ENCODE measurements at regions not wholly inside any gene's neighbourhood (a gene's known extent, or its start where the extent isn't known, plus 50 kb on each side); places are given as distances from the start of the nearest gene placed in this dataset.
A peak's percentile ranks its signal among the peaks of the same experiment; 100 is the strongest.

DNA sequence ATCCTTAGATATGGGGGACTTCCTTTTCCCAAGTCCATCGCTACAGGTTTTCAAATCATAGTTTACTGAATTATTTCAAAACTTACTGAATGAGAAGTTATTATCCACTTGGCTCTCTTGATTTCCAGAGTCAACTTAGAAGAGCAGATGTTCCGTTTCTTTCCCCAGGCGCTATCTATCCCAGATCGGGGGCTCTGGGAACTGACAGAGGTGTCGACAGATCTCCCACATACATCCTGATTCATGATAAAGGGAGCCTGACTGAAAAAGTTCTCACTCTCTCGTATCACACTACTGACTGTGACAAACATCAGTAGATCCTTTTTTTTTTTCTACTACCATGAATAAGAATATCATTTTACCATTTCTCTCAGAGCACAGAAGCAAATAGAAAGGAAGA, 654.8 kb downstream of the RNF144B start:
- no peak for TF ChIP-seq POLR2A (IDR thresholded peaks at IDR 0.05; ENCODE audit: low read length)
- no peak for TF ChIP-seq GATA1 (IDR thresholded peaks at IDR 0.05; ENCODE audit: low read depth, low read length)
- no peak for DNase-seq

- TF ChIP-seq GATA1 (IDR thresholded peaks at IDR 0.05; ENCODE audit: low read depth, low read length) (no peak), POLR2A (IDR thresholded peaks at IDR 0.05; ENCODE audit: low read length) (no peak)
- DNase-seq: no peak
These were observed 655.3 kb downstream of the RNF144B start for GRCh38 chr6:19042420-19042819.

DNA sequence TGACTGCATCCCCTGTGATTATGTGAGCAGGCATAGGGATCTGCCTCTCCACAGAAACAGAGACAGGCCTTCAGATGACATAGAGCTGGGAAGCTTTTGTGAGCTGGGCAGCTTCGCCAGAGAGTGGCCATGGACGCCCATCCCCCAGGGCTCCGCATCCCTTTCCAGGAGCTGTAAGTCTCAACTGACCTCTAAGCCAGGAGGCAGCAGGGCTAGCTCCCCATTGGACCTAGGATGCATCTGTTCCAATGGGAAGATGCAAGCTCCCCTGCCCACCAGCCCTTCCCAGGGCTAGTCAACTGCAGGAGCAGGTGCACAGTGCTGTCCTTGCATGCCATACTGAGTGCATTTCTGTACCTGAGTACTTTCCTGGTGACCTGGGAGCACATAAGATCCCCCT, 663.6 kb downstream of the RNF144B start:
- no peak for DNase-seq
- no peak for TF ChIP-seq POLR2A (IDR thresholded peaks at IDR 0.05; ENCODE audit: low read length)
- TF ChIP-seq GATA1 (IDR thresholded peaks at IDR 0.05; ENCODE audit: low read depth, low read length): no peak

DNA sequence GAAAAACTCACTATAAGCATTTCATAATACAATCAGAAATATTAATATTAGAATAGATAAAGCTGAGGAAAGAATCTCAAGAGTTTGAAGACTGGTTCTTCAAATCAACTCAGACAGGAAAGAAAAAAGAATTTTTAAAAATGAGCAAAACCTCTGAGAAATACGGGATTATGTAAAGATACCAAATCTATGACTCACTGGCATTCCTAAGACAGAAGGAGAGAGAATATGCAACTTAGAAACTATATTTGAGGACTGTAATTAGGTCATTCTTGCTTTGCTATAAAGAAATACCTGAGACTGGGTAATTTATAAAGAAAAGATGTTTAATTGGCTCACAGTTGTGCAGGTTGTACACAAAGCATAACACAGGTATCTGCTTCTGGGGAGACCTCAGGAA, 665.1 kb downstream of the RNF144B start:
- DNase-seq: no peak
- TF ChIP-seq POLR2A (IDR thresholded peaks at IDR 0.05; ENCODE audit: low read length) (no peak), GATA1 (IDR thresholded peaks at IDR 0.05; ENCODE audit: low read depth, low read length) (no peak)

- TF ChIP-seq GATA1 (IDR thresholded peaks at IDR 0.05; ENCODE audit: low read depth, low read length) (no peak), POLR2A (IDR thresholded peaks at IDR 0.05; ENCODE audit: low read length) (no peak)
These were observed 672.0 kb downstream of the RNF144B start for GRCh38 chr6:19059102-19059501.

DNA sequence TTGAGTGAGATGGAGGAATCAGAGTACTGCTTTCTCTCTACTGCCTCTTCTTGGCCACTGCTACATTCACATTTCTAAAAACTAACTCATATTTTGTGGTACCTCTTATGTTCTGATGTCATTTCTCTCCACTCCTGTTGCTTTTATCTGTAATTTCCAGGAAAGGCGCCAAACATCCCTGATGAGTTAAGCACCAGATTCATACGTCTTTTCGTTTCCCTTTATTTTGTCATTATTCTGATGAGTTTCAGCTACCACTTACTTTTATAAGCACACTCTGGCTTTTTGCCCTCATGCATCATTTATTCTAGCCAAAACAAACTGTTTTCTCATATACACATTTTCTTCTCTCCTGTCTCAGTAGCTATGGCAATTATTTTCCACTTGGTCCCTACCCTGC, 680.0 kb downstream of the RNF144B start:
- TF ChIP-seq GATA1 (IDR thresholded peaks at IDR 0.05; ENCODE audit: low read depth, low read length): no peak
- TF ChIP-seq POLR2A (IDR thresholded peaks at IDR 0.05; ENCODE audit: low read length): no peak

More at GRCh38 chr6:19059102-19059501, 672.0 kb downstream of the RNF144B start:
- no peak for DNase-seq

GRCh38 chr6:19070520-19070919, 683.4 kb downstream of the RNF144B start:
- DNase-seq: no peak
- TF ChIP-seq GATA1 (IDR thresholded peaks at IDR 0.05; ENCODE audit: low read depth, low read length) (no peak), POLR2A (IDR thresholded peaks at IDR 0.05; ENCODE audit: low read length) (no peak)

More for the DNA sequence above, 680.0 kb downstream of the RNF144B start:
- DNase-seq: no peak

DNA sequence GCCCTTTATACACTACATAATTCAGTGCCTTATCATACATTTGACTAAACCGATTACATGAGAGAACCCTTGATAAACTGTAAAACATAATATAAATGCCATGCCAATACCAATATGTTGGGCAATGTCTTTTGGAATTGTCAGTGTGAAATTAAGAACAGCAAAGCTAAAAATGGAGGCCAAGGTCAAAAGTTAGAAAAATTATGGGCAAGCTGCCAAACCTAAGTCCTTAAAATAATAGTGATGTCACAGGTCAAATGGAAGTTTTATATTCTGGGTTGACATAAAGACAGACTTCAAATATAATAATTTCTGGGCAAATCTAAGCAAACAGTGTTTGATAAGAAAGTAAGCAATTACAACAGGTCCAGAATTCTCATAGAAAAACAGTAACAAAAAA, 696.7 kb downstream of the RNF144B start:
- DNase-seq: peak in 1 of 2 experiments; percentile 1
- TF ChIP-seq GATA1 (IDR thresholded peaks at IDR 0.05; ENCODE audit: low read depth, low read length) (no peak), POLR2A (IDR thresholded peaks at IDR 0.05; ENCODE audit: low read length) (no peak)

GRCh38 chr6:19086480-19086879, 699.3 kb downstream of the RNF144B start:
- TF ChIP-seq GATA1 (IDR thresholded peaks at IDR 0.05; ENCODE audit: low read depth, low read length) (no peak), POLR2A (IDR thresholded peaks at IDR 0.05; ENCODE audit: low read length) (no peak)
- DNase-seq: no peak

DNA sequence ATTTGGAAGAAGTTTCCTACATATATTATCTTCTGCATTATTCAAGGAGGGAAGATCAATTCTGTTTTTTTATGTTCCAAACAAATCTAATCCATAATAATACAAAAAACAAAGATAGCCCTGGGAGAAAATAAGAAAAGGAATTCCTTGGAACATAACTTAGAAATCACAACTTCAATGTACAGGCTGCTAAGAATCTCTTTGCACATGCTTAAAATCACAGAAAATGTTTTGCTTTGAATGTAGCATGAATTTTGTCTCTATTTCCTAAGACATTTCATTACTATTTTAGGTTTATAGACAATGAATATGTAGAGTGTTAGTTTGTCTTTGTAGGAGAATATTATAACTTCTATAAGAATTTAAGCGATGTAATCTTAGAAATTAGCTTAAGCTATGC, 700.1 kb downstream of the RNF144B start:
- TF ChIP-seq POLR2A (IDR thresholded peaks at IDR 0.05; ENCODE audit: low read length) (no peak), GATA1 (IDR thresholded peaks at IDR 0.05; ENCODE audit: low read depth, low read length) (no peak)
- DNase-seq: no peak

DNA sequence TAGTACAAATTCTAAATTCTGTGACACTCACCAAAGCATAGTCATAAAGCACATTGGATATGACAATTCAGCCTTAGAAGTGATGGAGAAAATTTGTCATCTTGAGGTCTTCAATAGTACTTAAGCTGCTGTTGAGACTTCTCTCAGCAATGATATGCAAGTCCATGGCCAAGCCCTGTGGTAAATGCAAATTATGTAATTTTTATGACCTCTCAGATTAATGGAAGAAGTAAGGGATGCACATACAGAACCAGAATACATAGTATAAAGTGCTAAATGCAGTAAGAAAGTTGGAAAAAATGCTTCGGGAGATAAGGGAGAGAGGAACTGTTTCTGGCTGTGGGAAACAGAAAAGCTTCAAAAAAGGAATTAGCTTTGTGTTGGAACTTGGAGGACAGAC, 700.7 kb downstream of the RNF144B start:
- no peak for TF ChIP-seq POLR2A (IDR thresholded peaks at IDR 0.05; ENCODE audit: low read length)
- TF ChIP-seq GATA1 (IDR thresholded peaks at IDR 0.05; ENCODE audit: low read depth, low read length): no peak
- no peak for DNase-seq

DNA sequence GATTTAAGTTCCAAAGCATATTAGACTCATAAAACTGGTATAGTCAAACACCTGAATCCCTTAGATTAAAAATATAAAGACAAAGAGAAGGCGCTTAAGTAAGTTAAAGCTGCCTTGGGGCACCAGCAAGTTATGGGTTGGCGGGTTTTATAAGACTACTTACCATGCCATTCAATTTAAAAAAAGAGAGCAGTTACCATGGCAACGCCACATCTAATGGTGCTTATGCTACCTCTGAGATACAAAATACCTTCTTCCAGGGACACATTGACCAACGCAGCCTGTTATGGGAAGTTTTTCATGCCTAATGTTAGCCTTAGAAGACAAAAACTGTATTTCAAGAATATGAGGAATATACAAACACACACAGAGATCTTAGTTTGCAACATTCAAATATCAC, 713.6 kb downstream of the RNF144B start:
- no peak for DNase-seq
- TF ChIP-seq GATA1 (IDR thresholded peaks at IDR 0.05; ENCODE audit: low read depth, low read length) (no peak), POLR2A (IDR thresholded peaks at IDR 0.05; ENCODE audit: low read length) (no peak)

DNA sequence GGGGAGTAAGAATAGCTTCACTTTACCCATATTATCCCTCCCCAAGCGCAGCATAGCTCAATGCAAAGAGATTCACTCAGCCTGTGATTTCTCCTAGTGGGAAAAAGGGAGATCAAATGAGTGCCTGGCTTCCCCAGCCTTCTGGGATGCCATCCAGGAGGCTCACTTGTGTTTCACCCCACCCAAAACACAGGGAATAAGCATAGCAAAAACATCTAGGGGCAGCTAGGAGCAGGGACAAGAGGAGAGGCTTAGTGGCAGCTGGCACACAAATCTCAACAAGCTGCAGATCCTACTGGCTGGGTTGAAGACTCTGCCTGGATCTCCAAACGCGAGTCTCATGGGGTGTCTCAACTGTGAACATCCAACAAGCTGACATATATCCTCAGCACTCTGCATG, 715.8 kb downstream of the RNF144B start:
- DNase-seq: no peak
- TF ChIP-seq GATA1 (IDR thresholded peaks at IDR 0.05; ENCODE audit: low read depth, low read length) (no peak), POLR2A (IDR thresholded peaks at IDR 0.05; ENCODE audit: low read length) (no peak)

DNA sequence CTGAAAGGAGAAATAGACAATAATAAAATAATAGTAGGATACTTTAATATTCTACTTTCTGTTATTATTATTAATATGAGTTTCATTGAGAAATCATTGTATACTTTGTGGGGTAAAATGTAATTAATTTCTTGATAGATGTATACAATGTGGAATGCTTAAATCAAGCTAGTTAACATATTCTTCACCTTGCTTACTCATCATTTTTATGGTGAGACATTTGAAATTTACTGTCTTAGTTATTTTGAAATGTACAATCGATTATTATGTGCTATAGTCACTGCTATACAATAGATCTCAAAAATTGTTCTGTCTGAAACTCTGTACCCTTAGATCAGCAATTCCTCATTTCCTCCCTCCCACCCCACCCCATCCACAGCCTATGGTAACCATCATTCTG, 720.3 kb downstream of the RNF144B start:
- TF ChIP-seq POLR2A (IDR thresholded peaks at IDR 0.05; ENCODE audit: low read length) (no peak), GATA1 (IDR thresholded peaks at IDR 0.05; ENCODE audit: low read depth, low read length) (no peak)
- no peak for DNase-seq

- TF ChIP-seq GATA1 (IDR thresholded peaks at IDR 0.05; ENCODE audit: low read depth, low read length): no peak
- TF ChIP-seq POLR2A (IDR thresholded peaks at IDR 0.05; ENCODE audit: low read length): no peak
- DNase-seq: no peak
These were observed 715.6 kb upstream of the ID4 start for GRCh38 chr6:19121521-19121920.

- TF ChIP-seq POLR2A (IDR thresholded peaks at IDR 0.05; ENCODE audit: low read length) (no peak), GATA1 (IDR thresholded peaks at IDR 0.05; ENCODE audit: low read depth, low read length) (no peak)
- DNase-seq: no peak
These were observed 710.1 kb upstream of the ID4 start for GRCh38 chr6:19127081-19127480.
